NCI-H2196 (cell line): ENCODE measurements at regions not wholly inside any gene's neighbourhood (a gene's known extent, or its start where the extent isn't known, plus 50 kb on each side); places are given as distances from the start of the nearest gene placed in this dataset.
"Not testable (repeated sequence)": the region's sequence is repeated elsewhere in the genome, so short reads cannot be mapped to it uniquely, and the experiment has no call there.

Experiments used
- DNase-seq: peaks from one replicate; lab custom pipeline; 2025; ENCODE audit not compliant: unreplicated experiment; lab: John Stamatoyannopoulos, UW

GRCh38 chr3:28575746-28576613 is 227.4 kb upstream of the AZI2 start:
- peak; percentile 25 for DNase-seq

DNA sequence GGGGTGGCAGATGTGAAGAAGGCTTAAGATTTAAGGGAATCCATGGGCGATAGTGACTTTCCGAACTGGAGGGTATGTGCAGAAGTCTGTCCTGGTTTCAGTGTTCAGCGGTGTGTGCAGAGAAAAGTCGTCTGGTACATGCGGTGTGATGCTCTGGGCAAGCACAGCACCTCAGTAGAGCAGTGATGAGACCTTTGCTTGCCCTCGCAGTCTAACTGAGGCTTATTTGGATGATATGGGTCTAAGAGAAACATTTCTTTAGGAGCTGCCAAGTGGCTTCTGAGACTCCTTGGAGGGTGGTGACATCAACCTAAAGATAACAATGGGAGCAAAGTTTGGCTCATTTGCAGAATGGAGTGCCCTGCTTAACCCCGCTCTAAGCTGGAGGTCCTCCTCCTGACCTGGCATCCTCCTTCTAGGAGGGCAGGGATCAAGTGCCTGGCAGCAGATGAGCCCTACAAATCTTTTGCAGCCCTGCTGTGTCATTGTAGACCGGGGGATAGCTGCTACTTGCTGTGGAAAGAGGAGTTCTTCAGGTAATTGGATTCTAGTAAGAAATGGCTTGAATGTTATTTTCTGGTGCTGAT is 228.1 kb upstream of the AZI2 start:
- DNase-seq: no peak

DNA sequence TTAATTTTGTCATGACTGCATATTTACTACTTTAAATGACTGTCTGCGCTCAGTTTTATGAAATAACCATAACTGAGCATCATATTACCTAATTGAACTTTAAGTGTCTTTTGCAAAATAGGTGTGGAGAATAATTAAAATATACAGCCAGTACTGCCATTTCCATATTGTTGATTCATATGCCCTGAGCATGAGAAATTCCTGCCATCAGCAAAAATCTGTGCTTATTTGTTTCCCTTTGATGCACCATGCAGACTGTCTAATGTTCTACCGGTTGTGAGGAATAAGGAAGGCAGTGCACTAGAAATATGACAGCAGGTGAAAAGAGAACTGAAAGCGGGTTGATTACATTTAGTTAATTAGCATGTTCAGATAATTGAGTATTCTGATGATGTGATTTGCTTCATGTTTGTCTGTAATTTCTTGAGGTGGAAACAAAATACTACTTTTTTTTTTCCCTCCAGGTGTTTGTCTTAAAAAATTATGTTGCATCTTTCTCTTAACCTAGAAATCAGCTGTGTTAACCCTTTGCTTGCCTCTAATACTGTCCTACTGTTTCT is 229.4 kb upstream of the AZI2 start:
- DNase-seq: no peak

- no peak for DNase-seq
Observed at GRCh38 chr3:28586325-28586724, 237.7 kb upstream of the AZI2 start.

- no peak for DNase-seq
Observed at GRCh38 chr3:28587723-28588122, 239.1 kb upstream of the AZI2 start.

GRCh38 chr3:28590216-28590615 is 241.6 kb upstream of the AZI2 start:
- no peak for DNase-seq

DNA sequence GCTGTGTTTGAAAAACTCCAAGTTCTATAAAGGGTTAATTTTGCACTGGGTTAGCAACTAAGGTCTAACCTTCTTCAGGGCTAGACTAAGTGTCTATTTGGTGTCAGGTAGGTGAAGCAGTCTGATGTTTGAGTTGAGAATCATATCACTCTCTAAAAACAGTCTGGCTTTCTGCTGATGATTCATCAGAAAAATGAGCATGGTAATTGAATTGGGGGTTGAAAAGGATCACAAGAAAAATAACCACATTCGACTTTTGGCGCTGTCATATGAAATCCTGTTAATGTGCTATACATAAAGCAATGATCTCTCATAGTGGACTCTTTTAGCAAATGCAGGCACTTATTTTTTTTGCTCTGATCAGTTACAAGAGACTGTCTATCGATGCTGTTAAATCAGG is 242.2 kb upstream of the AZI2 start:
- DNase-seq: no peak

- no peak for DNase-seq
Observed at GRCh38 chr3:28595372-28595771, 246.7 kb upstream of the AZI2 start.

GRCh38 chr3:28597452-28597851 is 248.8 kb upstream of the AZI2 start:
- no peak for DNase-seq

- DNase-seq: no peak
Observed at GRCh38 chr3:28598165-28598564, 249.5 kb upstream of the AZI2 start.

- DNase-seq: no peak
Observed at GRCh38 chr3:28601291-28601690, 252.7 kb upstream of the AZI2 start.

GRCh38 chr3:28606283-28606682 is 257.7 kb upstream of the AZI2 start:
- no peak for DNase-seq

GRCh38 chr3:28612232-28612631 is 263.6 kb upstream of the AZI2 start:
- peak; percentile 48 for DNase-seq

DNA sequence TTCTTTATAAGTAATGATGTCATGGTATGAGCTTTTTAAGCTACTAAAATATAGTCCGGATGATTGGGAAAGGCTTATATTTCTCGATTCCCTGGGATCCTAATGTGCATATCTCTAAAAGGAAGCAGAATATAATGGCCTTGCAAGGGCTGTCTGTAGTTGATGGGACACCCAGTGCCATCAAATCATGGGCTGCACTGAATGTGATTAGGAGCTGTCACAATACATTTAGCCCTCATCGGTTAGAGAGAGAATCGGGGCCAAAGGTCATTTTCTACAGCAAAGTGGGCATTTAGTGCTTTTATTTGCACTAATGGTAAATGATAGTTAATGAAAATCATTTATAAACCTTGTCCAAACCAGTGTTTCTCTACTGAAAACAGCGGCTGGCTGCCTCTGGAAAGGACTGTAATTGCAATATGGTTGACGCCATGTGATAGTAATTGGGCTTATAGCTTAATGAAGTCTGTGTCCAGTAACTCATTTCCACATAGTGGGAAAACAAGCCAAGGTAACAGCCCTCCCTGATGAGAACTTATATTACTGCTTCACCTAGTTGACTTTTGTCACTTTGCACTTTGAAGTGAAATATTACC is 265.0 kb upstream of the AZI2 start:
- no peak for DNase-seq

GRCh38 chr3:28615071-28615470 is 266.4 kb upstream of the AZI2 start:
- DNase-seq: no peak

DNA sequence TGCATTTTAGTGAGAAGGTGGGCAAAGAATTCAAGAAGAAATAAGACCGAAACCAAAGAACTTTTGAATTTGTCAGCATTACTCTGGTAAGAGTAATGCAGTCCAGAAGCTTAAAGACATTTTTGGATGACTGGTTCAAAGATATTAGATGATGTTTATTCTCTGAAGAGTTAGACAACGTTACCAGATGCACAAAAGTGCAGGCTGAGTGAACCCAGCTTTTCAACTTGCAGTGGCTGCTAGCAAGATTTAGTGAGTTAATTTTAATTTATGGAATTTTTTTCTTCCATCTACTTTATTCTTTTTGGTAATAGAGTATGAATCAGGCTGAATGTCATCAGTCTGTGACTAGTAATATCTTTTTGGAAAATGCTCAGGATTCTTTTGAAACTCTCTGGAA is 267.3 kb upstream of the AZI2 start:
- no peak for DNase-seq

GRCh38 chr3:28617821-28618220 is 269.2 kb upstream of the AZI2 start:
- DNase-seq: no peak

- DNase-seq: no peak
Observed at GRCh38 chr3:28623106-28623505, 274.5 kb upstream of the AZI2 start.

GRCh38 chr3:28624084-28624483 is 275.5 kb upstream of the AZI2 start:
- no peak for DNase-seq

DNA sequence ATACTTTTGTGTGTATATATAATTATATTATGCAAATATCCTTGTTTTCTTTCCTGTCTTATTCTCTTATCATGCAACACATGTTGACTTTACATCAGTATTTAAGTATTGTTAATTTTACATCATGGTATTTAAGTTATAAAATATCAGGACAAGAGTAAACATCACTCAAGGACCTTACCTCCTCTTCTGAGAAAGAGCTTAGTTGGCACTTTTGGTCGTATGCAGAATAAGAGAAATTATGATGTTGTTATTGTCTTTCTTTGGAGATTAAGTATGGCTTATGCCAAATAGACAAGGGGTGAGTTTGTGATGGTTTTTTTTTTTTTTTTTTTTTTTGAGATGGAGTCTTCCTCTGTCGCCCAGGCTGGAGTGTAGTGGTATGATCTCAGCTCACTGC is 279.2 kb upstream of the AZI2 start:
- not testable (repeated sequence) for DNase-seq

GRCh38 chr3:28634019-28634418 is 285.4 kb upstream of the AZI2 start:
- DNase-seq: no peak

GRCh38 chr3:28637742-28638141 is 289.1 kb upstream of the AZI2 start:
- DNase-seq: no peak
